Fibroblast of mammary gland (primary cell): ENCODE measurements at regions not wholly inside any gene's neighbourhood (a gene's known extent, or its start where the extent isn't known, plus 50 kb on each side); places are given as distances from the start of the nearest gene placed in this dataset.

ENCODE experiments used
- DNase-seq: peaks from one replicate; pipeline ENCODE4 v3.0.0-alpha.2; 2010; ENCODE audit warnings: low read depth
- H3K4me3 ChIP-seq: 2 replicates; pipeline ENCODE4 v1.5.1; 2011; ENCODE audit warnings: low read depth, mild to moderate bottlenecking, low read length, moderate library complexity; ENCODE audit not compliant: control insufficient read depth
- CTCF ChIP-seq: conservative IDR thresholded peaks from 2 replicates; pipeline ENCODE4 v1.5.1; 2011; ENCODE audit warnings: low read depth, low read length, inconsistent platforms; ENCODE audit not compliant: control insufficient read depth, insufficient read depth

DNA sequence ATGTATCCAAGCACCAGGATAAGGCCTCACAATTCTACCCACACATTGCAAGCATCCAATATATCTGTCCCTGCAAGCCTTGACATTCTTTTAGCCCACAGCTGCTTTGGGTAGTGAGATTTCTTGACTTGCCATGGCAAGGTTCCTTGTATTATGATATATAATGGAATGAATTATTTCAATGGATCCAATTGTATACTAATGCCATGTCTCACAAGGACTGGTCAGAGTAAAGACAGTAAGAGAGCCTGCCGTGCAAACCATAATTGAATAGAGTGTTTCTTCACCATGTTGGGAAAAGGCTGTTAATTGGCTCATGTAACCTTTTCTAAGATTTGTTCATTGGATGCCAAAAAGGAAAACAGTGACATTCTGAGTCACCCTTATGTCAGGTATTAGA is 64.3 kb upstream of the RBBP8 start:
- H3K4me3 ChIP-seq: no peak overlapping the region
- no peak for DNase-seq
- TF ChIP-seq CTCF: no peak

GRCh38 chr18:22871809-22872525 is 61.2 kb upstream of the RBBP8 start:
- no peak overlapping the region for H3K4me3 ChIP-seq
- peak; percentile 37 for DNase-seq
- no peak for TF ChIP-seq CTCF

- no peak for DNase-seq
- H3K4me3 ChIP-seq: no peak overlapping the region
- no peak for TF ChIP-seq CTCF
Observed at GRCh38 chr18:22872900-22873537, 60.1 kb upstream of the RBBP8 start.

- no peak overlapping the region for H3K4me3 ChIP-seq
- TF ChIP-seq CTCF: no peak
- DNase-seq: no peak
Observed at GRCh38 chr18:22879293-22879692, 53.8 kb upstream of the RBBP8 start.

DNA sequence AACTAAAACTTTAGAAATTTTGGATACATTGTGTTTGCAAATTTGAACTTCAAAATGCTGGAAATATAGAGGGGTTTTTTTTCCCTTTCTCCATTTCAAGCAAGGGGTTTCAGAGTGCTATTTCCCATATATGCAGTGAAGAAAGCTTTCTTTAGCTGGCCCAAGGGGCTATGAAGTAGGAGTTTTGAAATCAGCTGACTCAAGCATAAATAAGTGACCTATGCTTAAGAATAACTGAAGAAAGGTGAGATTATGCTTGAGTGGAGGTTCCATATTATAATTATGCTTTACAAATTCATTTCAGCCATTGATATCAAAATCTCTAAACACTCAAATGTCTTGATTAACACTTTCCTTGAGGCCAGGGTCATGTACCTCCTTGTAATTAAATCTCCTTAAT is 51.0 kb upstream of the RBBP8 start:
- H3K4me3 ChIP-seq: no peak overlapping the region
- no peak for TF ChIP-seq CTCF
- no peak for DNase-seq

GRCh38 chr18:22883179-22883578 is 49.9 kb upstream of the RBBP8 start:
- no peak for TF ChIP-seq CTCF
- no peak overlapping the region for H3K4me3 ChIP-seq
- DNase-seq: no peak
